ENCODE measurements at regions not wholly inside any gene's neighbourhood (a gene's known extent, or its start where the extent isn't known, plus 50 kb on each side); places are given as distances from the start of the nearest gene placed in this dataset.

GRCh38 chr6:16928387-16928786 is 167.1 kb upstream of the ATXN1 start:
- CTCF ChIA-PET: no interaction called here
- 78% methylated on average over 1 of the region's 2 CpGs for WGBS (ENCODE audit: insufficient coverage)
- DNase-seq: no peak

DNA sequence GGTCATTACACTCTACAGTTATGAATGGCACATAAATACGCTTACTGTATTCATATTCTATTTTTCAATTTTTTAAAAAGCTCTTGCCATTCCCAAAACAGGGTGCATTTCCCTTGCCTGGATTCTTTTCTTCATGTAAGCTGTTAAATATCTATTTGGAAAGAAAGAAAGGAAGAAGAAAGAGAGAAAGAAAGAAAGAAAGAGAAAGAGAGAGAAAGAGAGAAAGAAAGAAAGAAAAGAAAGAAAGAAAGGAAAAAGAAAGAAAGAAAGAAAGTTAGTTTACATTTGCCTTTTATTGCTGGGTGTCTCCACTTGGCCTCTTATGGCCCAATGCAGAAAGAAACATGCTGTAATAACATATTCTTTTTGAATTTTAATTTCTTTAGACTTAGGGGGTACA is 165.9 kb upstream of the ATXN1 start:
- DNase-seq (no peak), ATAC-seq (replicated peaks in 1 of 4) (no peak)
- no peak overlapping the region for H3K27ac ChIP-seq (ENCODE audit: low read length)
- POLR2A ChIA-PET: no interaction called here
- H3K4me3 Mint-ChIP-seq: no peak overlapping the region
- H3K4me3 ChIP-seq (ENCODE audit: control insufficient read depth in 1 of 2, extremely low read depth in 1 of 2, low read length in 1 of 2): no peak overlapping the region
- no peaks in the 10 kb centered on the region for H3K36me3 ChIP-seq (ENCODE audit: control insufficient read depth in 2 of 2, extremely low read depth in 1 of 2, insufficient read depth in 1 of 2, low read length in 1 of 2)
- no peak overlapping the region for H3K27ac Mint-ChIP-seq
- peaks cover 0 to 5% of the 10 kb centered on the region in 2 experiments for H3K27me3 ChIP-seq (replicated peaks in 1 of 2; ENCODE audit: control insufficient read depth in 2 of 2, extremely low read depth in 1 of 2, insufficient read depth in 2 of 2, low read length in 1 of 2)
- H3K4me1 Mint-ChIP-seq: no peaks in the 10 kb centered on the region
- CTCF ChIA-PET: no interaction called here
- H3K9me3 Mint-ChIP-seq: peaks cover 0 to 4% (median 0%) of the 10 kb centered on the region in 3 donors
- no peaks in the 10 kb centered on the region for H3K36me3 Mint-ChIP-seq
- peaks cover 14 to 24% of the 10 kb centered on the region in 2 donors for H3K27me3 Mint-ChIP-seq
- no peaks in the 10 kb centered on the region for H3K9me3 ChIP-seq
- no peaks in the 10 kb centered on the region for H3K4me1 ChIP-seq (ENCODE audit: control insufficient read depth in 1 of 2, extremely low read depth in 1 of 2, insufficient read depth in 2 of 2, low read length in 2 of 2)
- no CpG with 5 or more reads among the region's 1 CpG for WGBS (ENCODE audit: insufficient coverage)

More at GRCh38 chr6:16928387-16928786, 167.1 kb upstream of the ATXN1 start:
- Histone ChIP-seq H3K36me3 (ENCODE audit: control insufficient read depth in 2 of 2, extremely low read depth in 1 of 2, insufficient read depth in 1 of 2, low read length in 1 of 2) (no peaks in the 10 kb centered on the region), H3K27me3 (replicated peaks in 1 of 2; ENCODE audit: control insufficient read depth in 2 of 2, extremely low read depth in 1 of 2, insufficient read depth in 2 of 2, low read length in 1 of 2) (peaks cover 0 to 6% of the 10 kb centered on the region in 2 experiments), H3K9me3 (no peaks in the 10 kb centered on the region), H3K27ac (ENCODE audit: low read length) (no peak overlapping the region), H3K4me3 (ENCODE audit: control insufficient read depth in 1 of 2, extremely low read depth in 1 of 2, low read length in 1 of 2) (no peak overlapping the region), H3K4me1 (ENCODE audit: control insufficient read depth in 1 of 2, extremely low read depth in 1 of 2, insufficient read depth in 2 of 2, low read length in 2 of 2) (no peaks in the 10 kb centered on the region)
- no peaks in the 10 kb centered on the region for H3K36me3 Mint-ChIP-seq
- H3K27ac Mint-ChIP-seq: no peak overlapping the region
- H3K4me1 Mint-ChIP-seq: no peaks in the 10 kb centered on the region
- peaks cover 8 to 17% of the 10 kb centered on the region in 2 donors for H3K27me3 Mint-ChIP-seq
- no peak overlapping the region for H3K4me3 Mint-ChIP-seq
- H3K9me3 Mint-ChIP-seq: peaks cover 0 to 4% (median 0%) of the 10 kb centered on the region in 3 donors
- POLR2A ChIA-PET: no interaction called here
- ATAC-seq (replicated peaks in 1 of 4): no peak

DNA sequence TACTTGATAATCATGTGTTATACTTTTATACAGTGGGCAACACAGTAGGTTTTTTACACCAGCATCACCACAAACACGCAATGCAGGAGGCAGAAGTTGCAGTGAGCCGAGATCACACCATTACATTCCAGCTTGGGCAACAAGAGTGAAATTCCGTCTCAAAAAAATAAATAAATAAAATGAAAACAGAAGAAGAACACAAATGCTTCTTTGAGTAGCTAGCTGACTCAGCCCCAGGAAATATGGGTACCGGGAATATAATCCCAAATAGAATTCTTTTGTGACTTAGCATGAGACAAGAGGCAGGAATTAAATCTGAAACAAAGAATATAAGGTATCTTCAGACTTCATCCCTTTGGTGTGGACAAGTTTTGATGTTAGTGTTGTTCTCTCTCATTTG is 164.2 kb upstream of the ATXN1 start:
- Mint-ChIP-seq H3K27me3 (peaks cover 13 to 21% of the 10 kb centered on the region in 2 donors), H3K36me3 (no peaks in the 10 kb centered on the region), H3K4me1 (no peaks in the 10 kb centered on the region), H3K27ac (no peak overlapping the region), H3K9me3 (peaks cover 0 to 4% (median 0%) of the 10 kb centered on the region in 3 donors), H3K4me3 (no peak overlapping the region)
- Histone ChIP-seq H3K36me3 (ENCODE audit: control insufficient read depth in 2 of 2, extremely low read depth in 1 of 2, insufficient read depth in 1 of 2, low read length in 1 of 2) (no peaks in the 10 kb centered on the region), H3K4me1 (ENCODE audit: control insufficient read depth in 1 of 2, extremely low read depth in 1 of 2, insufficient read depth in 2 of 2, low read length in 2 of 2) (no peaks in the 10 kb centered on the region), H3K4me3 (ENCODE audit: control insufficient read depth in 1 of 2, extremely low read depth in 1 of 2, low read length in 1 of 2) (no peak overlapping the region), H3K27ac (ENCODE audit: low read length) (no peak overlapping the region), H3K27me3 (replicated peaks in 1 of 2; ENCODE audit: control insufficient read depth in 2 of 2, extremely low read depth in 1 of 2, insufficient read depth in 2 of 2, low read length in 1 of 2) (peaks cover 0 to 6% of the 10 kb centered on the region in 2 experiments), H3K9me3 (no peaks in the 10 kb centered on the region)
- no peak for ATAC-seq (replicated peaks in 1 of 4)
- CTCF ChIA-PET: no interaction called here
- no peak for DNase-seq
- POLR2A ChIA-PET: no interaction called here
- no CpG with 5 or more reads among the region's 4 CpGs for WGBS (ENCODE audit: insufficient coverage)

DNA sequence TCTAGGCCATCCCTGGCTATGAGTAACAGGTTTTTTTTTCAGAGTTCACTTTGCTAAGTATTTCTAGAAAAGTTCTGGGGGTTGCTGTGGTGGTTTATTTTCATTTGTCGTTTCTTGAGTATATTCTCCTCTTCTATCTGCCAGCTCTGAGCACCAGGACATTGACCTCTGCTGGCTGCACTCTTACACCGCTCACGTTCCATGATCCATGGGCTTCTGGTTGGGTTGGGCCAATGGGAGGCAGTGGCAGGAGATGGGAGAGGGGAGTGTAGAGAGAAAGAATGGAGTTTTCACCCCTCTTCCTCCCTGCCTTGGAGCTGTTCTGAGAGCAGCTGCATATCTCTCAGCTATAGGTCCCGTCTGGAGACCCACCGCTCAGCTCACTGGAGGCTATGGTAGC is 161.0 kb upstream of the ATXN1 start:
- H3K36me3 Mint-ChIP-seq: no peaks in the 10 kb centered on the region
- CTCF ChIA-PET: no interaction called here

GRCh38 chr6:16921399-16922110 is 160.3 kb upstream of the ATXN1 start:
- H3K4me1 ChIP-seq (ENCODE audit: control insufficient read depth in 1 of 2, extremely low read depth in 1 of 2, insufficient read depth in 2 of 2, low read length in 2 of 2): no peaks in the 10 kb centered on the region
- H3K4me1 Mint-ChIP-seq: no peaks in the 10 kb centered on the region
- no peak overlapping the region for H3K27ac ChIP-seq (ENCODE audit: low read length)
- no peaks in the 10 kb centered on the region for H3K36me3 Mint-ChIP-seq
- WGBS (ENCODE audit: insufficient coverage): 100% methylated on average over 3 of the region's 6 CpGs
- ATAC-seq (replicated peaks in 1 of 4) (no peak), DNase-seq (no peak)
- H3K9me3 Mint-ChIP-seq: peaks cover 0 to 4% (median 0%) of the 10 kb centered on the region in 3 donors
- H3K27me3 Mint-ChIP-seq: peaks cover 16 to 19% of the 10 kb centered on the region in 2 donors
- CTCF ChIA-PET: interaction anchor here in 1 of 2 donors (0.6 kb wide), 2 partner anchors 15 to 467 kb away, joined by 3 read pairs; no protein-coding TSS in a partner anchor
- H3K27ac Mint-ChIP-seq: no peak overlapping the region
- POLR2A ChIA-PET: no interaction called here
- H3K9me3 ChIP-seq: no peaks in the 10 kb centered on the region
- H3K4me3 ChIP-seq (ENCODE audit: control insufficient read depth in 1 of 2, extremely low read depth in 1 of 2, low read length in 1 of 2): no peak overlapping the region
- H3K36me3 ChIP-seq (ENCODE audit: control insufficient read depth in 2 of 2, extremely low read depth in 1 of 2, insufficient read depth in 1 of 2, low read length in 1 of 2): no peaks in the 10 kb centered on the region
- H3K27me3 ChIP-seq (replicated peaks in 1 of 2; ENCODE audit: control insufficient read depth in 2 of 2, extremely low read depth in 1 of 2, insufficient read depth in 2 of 2, low read length in 1 of 2): peaks cover 0 to 6% of the 10 kb centered on the region in 2 experiments
- no peak overlapping the region for H3K4me3 Mint-ChIP-seq

More for the DNA sequence above, 161.0 kb upstream of the ATXN1 start:
- Mint-ChIP-seq H3K27ac (no peak overlapping the region), H3K9me3 (peaks cover 0 to 4% (median 0%) of the 10 kb centered on the region in 3 donors), H3K4me1 (no peaks in the 10 kb centered on the region), H3K27me3 (peaks cover 19% of the 10 kb centered on the region in 2 donors), H3K4me3 (no peak overlapping the region)
- no peak overlapping the region for H3K4me3 ChIP-seq (ENCODE audit: control insufficient read depth in 1 of 2, extremely low read depth in 1 of 2, low read length in 1 of 2)
- peaks cover 0 to 6% of the 10 kb centered on the region in 2 experiments for H3K27me3 ChIP-seq (replicated peaks in 1 of 2; ENCODE audit: control insufficient read depth in 2 of 2, extremely low read depth in 1 of 2, insufficient read depth in 2 of 2, low read length in 1 of 2)
- POLR2A ChIA-PET: no interaction called here
- no peaks in the 10 kb centered on the region for H3K4me1 ChIP-seq (ENCODE audit: control insufficient read depth in 1 of 2, extremely low read depth in 1 of 2, insufficient read depth in 2 of 2, low read length in 2 of 2)
- no peak overlapping the region for H3K27ac ChIP-seq (ENCODE audit: low read length)
- no peaks in the 10 kb centered on the region for H3K36me3 ChIP-seq (ENCODE audit: control insufficient read depth in 2 of 2, extremely low read depth in 1 of 2, insufficient read depth in 1 of 2, low read length in 1 of 2)
- ATAC-seq (replicated peaks in 1 of 4): no peak
- DNase-seq: no peak
- 100% methylated on average over 2 of the region's 5 CpGs for whole genome bisulfite sequencing (ENCODE audit: insufficient coverage)
- no peaks in the 10 kb centered on the region for H3K9me3 ChIP-seq

- WGBS (ENCODE audit: insufficient coverage): 80% methylated on average over 4 of the region's 10 CpGs
- no peaks in the 10 kb centered on the region for H3K36me3 ChIP-seq (ENCODE audit: control insufficient read depth in 2 of 2, extremely low read depth in 1 of 2, insufficient read depth in 1 of 2, low read length in 1 of 2)
- no peak for ATAC-seq (replicated peaks in 1 of 4)
Observed at GRCh38 chr6:16918586-16918985, 157.3 kb upstream of the ATXN1 start.

More at GRCh38 chr6:16918586-16918985, 157.3 kb upstream of the ATXN1 start:
- no peak overlapping the region for H3K27ac ChIP-seq (ENCODE audit: low read length)
- Mint-ChIP-seq H3K4me3 (no peak overlapping the region), H3K9me3 (peaks cover 0 to 5% (median 4%) of the 10 kb centered on the region in 3 donors), H3K27ac (no peak overlapping the region), H3K4me1 (no peaks in the 10 kb centered on the region), H3K27me3 (peaks cover 14 to 16% of the 10 kb centered on the region in 2 donors), H3K36me3 (no peaks in the 10 kb centered on the region)
- no peaks in the 10 kb centered on the region for H3K9me3 ChIP-seq
- DNase-seq: no peak
- H3K4me3 ChIP-seq (ENCODE audit: control insufficient read depth in 1 of 2, extremely low read depth in 1 of 2, low read length in 1 of 2): no peak overlapping the region
- H3K4me1 ChIP-seq (ENCODE audit: control insufficient read depth in 1 of 2, extremely low read depth in 1 of 2, insufficient read depth in 2 of 2, low read length in 2 of 2): no peaks in the 10 kb centered on the region
- H3K27me3 ChIP-seq (replicated peaks in 1 of 2; ENCODE audit: control insufficient read depth in 2 of 2, extremely low read depth in 1 of 2, insufficient read depth in 2 of 2, low read length in 1 of 2): peaks cover 0 to 9% of the 10 kb centered on the region in 2 experiments
- ChIA-PET CTCF (no interaction called here), POLR2A (no interaction called here)
